ENCODE measurements at regions not wholly inside any gene's neighbourhood (a gene's known extent, or its start where the extent isn't known, plus 50 kb on each side); places are given as distances from the start of the nearest gene placed in this dataset.
"Not testable (repeated sequence)": the region's sequence is repeated elsewhere in the genome, so short reads cannot be mapped to it uniquely, and the experiment has no call there.

DNA sequence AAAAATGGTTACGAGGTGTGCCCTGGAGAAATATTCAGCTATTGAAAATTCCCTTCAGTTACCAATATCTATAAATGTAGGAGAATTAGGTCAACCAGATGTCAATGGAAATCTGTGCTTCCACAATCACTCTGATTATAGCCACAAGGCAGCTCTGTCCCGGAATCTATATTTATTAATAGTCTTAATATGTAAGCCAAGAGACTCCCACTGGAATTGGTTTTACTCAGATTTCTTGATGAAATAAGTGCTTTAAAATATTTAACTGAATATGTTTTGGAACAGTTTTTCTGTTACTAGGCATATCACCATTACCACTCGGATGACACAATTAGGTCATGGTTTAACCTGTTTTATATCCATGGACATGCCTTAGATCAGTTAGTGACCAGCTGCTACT, 169.6 kb downstream of the POM121L12 start:
- Mint-ChIP-seq H3K27ac (no peak overlapping the region), H3K4me1 (no peaks in the 10 kb centered on the region), H3K9me3 (peaks cover 12% of the 10 kb centered on the region), H3K36me3 (no peaks in the 10 kb centered on the region), H3K4me3 (no peak overlapping the region)
- no peak for ATAC-seq
- no peak for DNase-seq (ENCODE audit: low spot score in 2 of 2)

GRCh38 chr7:53209129-53209528, 173.7 kb downstream of the POM121L12 start:
- no peaks in the 10 kb centered on the region for H3K4me1 Mint-ChIP-seq
- peaks cover 23% of the 10 kb centered on the region for H3K9me3 Mint-ChIP-seq
- no peak for ATAC-seq
- H3K27ac Mint-ChIP-seq, result no peak overlapping the region
- H3K4me3 Mint-ChIP-seq, result no peak overlapping the region
- no peak for DNase-seq (ENCODE audit: low spot score in 2 of 2)
- no peaks in the 10 kb centered on the region for H3K36me3 Mint-ChIP-seq

DNA sequence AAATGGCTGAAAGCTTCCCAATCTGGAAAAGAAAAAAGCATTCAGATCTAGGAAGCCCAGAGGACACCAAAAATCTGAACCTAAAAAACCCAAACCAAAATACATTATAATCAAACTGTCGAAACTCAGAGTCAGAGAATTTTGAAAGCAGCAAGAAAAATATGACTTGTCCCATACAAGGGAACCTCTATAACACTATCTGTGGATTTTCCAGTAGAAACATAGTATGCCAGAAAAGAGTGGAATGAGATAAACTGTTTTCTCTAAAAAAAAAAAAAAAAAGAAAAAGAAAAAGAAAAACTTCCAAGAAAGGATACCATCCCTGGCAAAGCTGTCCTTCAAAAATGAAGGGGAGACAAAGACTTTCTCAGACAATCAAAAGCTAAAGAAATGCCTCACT, 179.0 kb downstream of the POM121L12 start:
- ATAC-seq, result no peak
- no peaks in the 10 kb centered on the region for H3K4me1 Mint-ChIP-seq
- no peaks in the 10 kb centered on the region for H3K36me3 Mint-ChIP-seq
- H3K27ac Mint-ChIP-seq, result no peak overlapping the region
- H3K4me3 Mint-ChIP-seq, result no peak overlapping the region
- DNase-seq (ENCODE audit: low spot score in 2 of 2), result no peak
- H3K9me3 Mint-ChIP-seq, result peaks cover 30% of the 10 kb centered on the region

- H3K9me3 Mint-ChIP-seq, result peaks cover 31% of the 10 kb centered on the region
Observed at GRCh38 chr7:53218730-53219504, 183.5 kb downstream of the POM121L12 start.

DNA sequence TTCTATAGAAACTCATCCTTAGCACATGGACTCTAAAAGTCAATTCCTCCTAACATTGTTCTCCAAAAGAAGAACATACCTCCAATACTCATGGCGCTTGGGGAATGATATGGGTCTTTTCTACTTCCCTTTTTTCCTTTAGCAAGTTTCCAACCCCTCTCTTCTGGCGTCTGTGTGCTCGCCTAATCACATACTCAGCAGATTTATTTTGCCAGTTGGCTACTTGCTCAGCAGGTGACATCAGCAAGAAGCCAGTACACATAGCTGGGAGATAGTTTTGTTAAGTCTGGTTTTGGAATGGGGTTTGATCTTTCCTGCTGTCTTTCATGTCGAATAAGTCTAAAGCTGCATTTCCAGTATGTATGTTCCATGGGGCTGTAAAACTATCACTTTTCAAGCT, 193.8 kb downstream of the POM121L12 start:
- DNase-seq (ENCODE audit: low spot score in 2 of 2) (no peak), ATAC-seq (no peak)
- Mint-ChIP-seq H3K36me3 (no peaks in the 10 kb centered on the region), H3K27ac (no peak overlapping the region), H3K4me1 (no peaks in the 10 kb centered on the region), H3K9me3 (peaks cover 3% of the 10 kb centered on the region), H3K4me3 (no peak overlapping the region)

More at GRCh38 chr7:53218730-53219504, 183.5 kb downstream of the POM121L12 start:
- no peak for ATAC-seq
- Mint-ChIP-seq H3K36me3 (no peaks in the 10 kb centered on the region), H3K4me3 (no peak overlapping the region), H3K4me1 (no peaks in the 10 kb centered on the region), H3K27ac (no peak overlapping the region)
- DNase-seq (ENCODE audit: low spot score in 2 of 2), result no peak

GRCh38 chr7:53237344-53237913, 202.0 kb downstream of the POM121L12 start:
- no peak for DNase-seq (ENCODE audit: low spot score in 2 of 2)
- Mint-ChIP-seq H3K9me3 (peaks cover 22% of the 10 kb centered on the region), H3K27ac (no peak overlapping the region), H3K4me1 (no peaks in the 10 kb centered on the region), H3K36me3 (no peaks in the 10 kb centered on the region), H3K4me3 (no peak overlapping the region)
- ATAC-seq, result no peak

DNA sequence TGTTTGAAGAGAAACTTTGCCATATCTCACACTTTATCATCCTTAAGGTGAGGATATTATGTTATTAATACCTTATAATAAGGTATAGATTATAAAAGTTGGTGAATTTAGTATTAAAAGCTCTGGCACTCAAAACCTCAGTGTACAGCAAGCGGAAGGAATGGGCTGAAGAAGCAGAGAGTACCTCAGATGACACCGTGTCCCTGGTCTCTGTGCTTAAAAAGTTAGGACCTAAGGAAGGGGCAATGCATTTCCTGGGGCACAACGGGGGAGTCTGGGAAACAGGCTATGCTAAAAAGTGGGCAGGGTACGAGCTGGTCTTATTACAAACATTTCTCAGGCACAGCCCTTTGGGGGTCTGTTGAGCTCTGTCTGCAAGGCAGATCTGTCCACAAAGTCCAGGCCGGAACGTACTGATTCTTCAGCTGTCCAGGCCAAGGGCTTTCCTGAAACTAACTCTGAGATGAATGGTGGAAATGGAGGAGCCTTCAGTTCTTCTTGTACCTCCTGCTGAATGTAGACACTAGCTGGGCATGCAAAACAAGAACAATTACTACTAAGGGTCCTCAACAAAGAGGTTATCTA, 202.7 kb downstream of the POM121L12 start:
- Mint-ChIP-seq H3K27ac (no peak overlapping the region), H3K4me3 (no peak overlapping the region), H3K36me3 (no peaks in the 10 kb centered on the region), H3K9me3 (peaks cover 24% of the 10 kb centered on the region), H3K4me1 (no peaks in the 10 kb centered on the region)
- DNase-seq (ENCODE audit: low spot score in 2 of 2) (no peak), ATAC-seq (no peak)

DNA sequence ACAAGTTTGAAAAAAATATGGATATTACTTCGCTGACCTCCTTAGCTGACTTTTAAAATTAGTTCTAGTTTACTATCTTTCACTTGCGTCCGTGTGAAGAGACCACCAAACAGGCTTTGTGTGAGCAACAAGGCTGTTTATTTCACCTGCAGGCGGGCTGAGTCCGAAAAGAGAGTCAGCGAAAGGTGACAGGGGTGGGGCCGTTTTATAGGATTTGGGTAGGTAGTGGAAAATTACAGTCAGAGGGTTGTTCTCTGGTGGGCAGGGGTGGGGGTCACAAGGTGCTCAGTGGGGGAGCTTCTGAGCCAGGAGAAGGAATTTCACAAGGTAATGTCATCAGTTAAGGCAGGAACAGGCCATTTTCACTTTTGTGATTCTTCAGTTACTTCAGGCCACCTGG, 203.7 kb downstream of the POM121L12 start:
- H3K4me1 Mint-ChIP-seq; DNase-seq (ENCODE audit: low spot score in 2 of 2); ATAC-seq; H3K4me3 Mint-ChIP-seq; H3K36me3 Mint-ChIP-seq; H3K27ac Mint-ChIP-seq: not testable (repeated sequence)
- peaks cover 26% of the 10 kb centered on the region for H3K9me3 Mint-ChIP-seq

- H3K9me3 Mint-ChIP-seq, result peaks cover 28% of the 10 kb centered on the region
- no peak overlapping the region for H3K4me3 Mint-ChIP-seq
- no peak overlapping the region for H3K27ac Mint-ChIP-seq
- H3K36me3 Mint-ChIP-seq, result no peaks in the 10 kb centered on the region
- ATAC-seq, result no peak
- DNase-seq (ENCODE audit: low spot score in 2 of 2), result no peak
- no peaks in the 10 kb centered on the region for H3K4me1 Mint-ChIP-seq
Observed at GRCh38 chr7:53245721-53246120, 210.3 kb downstream of the POM121L12 start.

- no peaks in the 10 kb centered on the region for H3K4me1 Mint-ChIP-seq
- ATAC-seq (no peak), DNase-seq (ENCODE audit: low spot score in 2 of 2) (no peak)
- H3K36me3 Mint-ChIP-seq, result no peaks in the 10 kb centered on the region
- H3K27ac Mint-ChIP-seq, result no peak overlapping the region
- H3K9me3 Mint-ChIP-seq, result peaks cover 21% of the 10 kb centered on the region
- no peak overlapping the region for H3K4me3 Mint-ChIP-seq
Observed at GRCh38 chr7:53246957-53247356, 211.5 kb downstream of the POM121L12 start.

GRCh38 chr7:53252539-53252938, 217.1 kb downstream of the POM121L12 start:
- Mint-ChIP-seq H3K27ac (no peak overlapping the region), H3K4me1 (no peaks in the 10 kb centered on the region), H3K9me3 (peaks cover 11% of the 10 kb centered on the region), H3K36me3 (no peaks in the 10 kb centered on the region), H3K4me3 (no peak overlapping the region)
- no peak for DNase-seq (ENCODE audit: low spot score in 2 of 2)
- no peak for ATAC-seq

- H3K9me3 Mint-ChIP-seq, result peaks cover 27% of the 10 kb centered on the region
Observed at GRCh38 chr7:53272081-53272480, 236.6 kb downstream of the POM121L12 start.

GRCh38 chr7:53281312-53281711, 245.9 kb downstream of the POM121L12 start:
- Mint-ChIP-seq H3K4me3 (no peak overlapping the region), H3K4me1 (no peaks in the 10 kb centered on the region), H3K9me3 (peaks cover 25% of the 10 kb centered on the region), H3K27ac (no peak overlapping the region), H3K36me3 (no peaks in the 10 kb centered on the region)
- ATAC-seq (no peak), DNase-seq (ENCODE audit: low spot score in 2 of 2) (no peak)

More at GRCh38 chr7:53272081-53272480, 236.6 kb downstream of the POM121L12 start:
- Mint-ChIP-seq H3K4me1 (no peaks in the 10 kb centered on the region), H3K4me3 (no peak overlapping the region), H3K36me3 (no peaks in the 10 kb centered on the region), H3K27ac (no peak overlapping the region)
- DNase-seq (ENCODE audit: low spot score in 2 of 2), result no peak
- no peak for ATAC-seq

GRCh38 chr7:53292341-53292740, 256.9 kb downstream of the POM121L12 start:
- Mint-ChIP-seq H3K27ac (no peak overlapping the region), H3K9me3 (peaks cover 28% of the 10 kb centered on the region), H3K36me3 (no peaks in the 10 kb centered on the region), H3K4me1 (no peaks in the 10 kb centered on the region), H3K4me3 (no peak overlapping the region)
- no peak for DNase-seq (ENCODE audit: low spot score in 2 of 2)
- ATAC-seq, result no peak

DNA sequence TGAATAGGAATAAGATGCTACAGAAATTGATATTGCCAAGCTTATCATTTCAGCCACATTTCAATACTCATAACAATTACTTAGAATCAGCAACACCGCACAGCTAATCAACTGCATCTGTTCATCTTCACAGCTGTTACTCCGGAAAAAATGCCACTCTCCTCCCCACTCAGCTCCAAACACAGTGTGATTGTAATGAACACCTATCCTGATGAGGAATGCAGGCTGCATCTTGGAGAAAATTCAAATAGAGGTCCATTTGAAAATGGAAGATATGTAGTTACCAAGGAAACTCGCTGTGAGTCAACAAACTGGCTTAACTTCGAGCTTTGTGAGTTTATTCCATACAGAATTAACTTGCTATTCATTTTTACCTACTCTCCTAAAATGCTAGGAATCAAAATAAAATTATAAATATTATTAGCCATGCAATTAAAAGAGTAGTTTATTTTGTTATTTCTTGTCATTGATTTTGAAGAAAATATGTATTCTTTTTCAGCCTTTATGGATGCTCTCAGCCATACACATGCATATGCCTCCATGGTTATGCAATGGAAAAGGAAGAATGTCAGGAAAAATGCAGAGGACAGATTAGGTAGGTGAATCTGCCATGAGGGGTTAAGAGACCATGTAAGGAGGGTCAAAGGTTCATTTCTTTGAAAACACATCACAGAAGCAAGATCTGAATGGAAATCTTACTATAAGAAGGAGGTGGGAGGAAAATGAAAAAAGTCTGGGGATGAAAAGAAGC, 267.2 kb downstream of the POM121L12 start:
- no peak overlapping the region for H3K4me3 Mint-ChIP-seq
- peaks cover 27% of the 10 kb centered on the region for H3K9me3 Mint-ChIP-seq
- DNase-seq (ENCODE audit: low spot score in 2 of 2), result no peak
- H3K4me1 Mint-ChIP-seq, result no peaks in the 10 kb centered on the region
- no peak overlapping the region for H3K27ac Mint-ChIP-seq
- ATAC-seq, result no peak
- no peaks in the 10 kb centered on the region for H3K36me3 Mint-ChIP-seq
